GM12878 (cell line): ENCODE measurements at regions not wholly inside any gene's neighbourhood (a gene's known extent, or its start where the extent isn't known, plus 50 kb on each side); places are given as distances from the start of the nearest gene placed in this dataset.

Source experiments
- ATAC-seq: fragments of 200-7000 bp; cut with Tn5 transposase; 3 replicates; pipeline ENCODE4 v1.9.1; 2020; ENCODE audit warnings: mild to moderate bottlenecking, moderate library complexity
- BruUV-seq: library from RNA; stranded (reverse); fragments of 400-500 nt; replicated peaks from 2 replicates; lab custom pipeline; 2021; lab: Mats Ljungman, UMichigan
- CTCF ChIA-PET: fragments of 300-600 bp; sonication (Branson Sonifier 250); formaldehyde crosslinking; extraction: SDS; loops from one replicate; lab custom pipeline; 2021; ENCODE audit warnings: inconsistent platforms; lab: Yijun Ruan, JAX
- POLR2A ChIA-PET: fragments of 350-600 bp; formaldehyde crosslinking; extraction: SDS; loops from one replicate; lab custom pipeline; 2021; ENCODE audit warnings: inconsistent platforms; lab: Charles Lee
- RAD21 ChIA-PET: fragments of 300-600 bp; sonication (Branson Sonifier 250); formaldehyde crosslinking; loops from one replicate; lab custom pipeline; 2023; ENCODE audit warnings: antibody characterized with exemption; ENCODE audit not compliant: unreplicated experiment; lab: Charles Lee
- SMC1A ChIA-PET: fragments of 300-600 bp; sonication (Branson Sonifier 250); formaldehyde crosslinking; loops from one replicate; lab custom pipeline; 2023; ENCODE audit not compliant: unreplicated experiment, uncharacterized antibody; lab: Charles Lee
- DNase-seq: peaks from one replicate; pipeline ENCODE4 v3.0.0-alpha.2; 2011; ENCODE audit warnings: low read depth, low spot score
- FAIRE-seq: peaks from 3 replicates; lab custom pipeline; 2011; peaks lifted over from hg19 to GRCh38; lab: Jason Lieb, UNC
- H2AFZ ChIP-seq: 2 replicates; pipeline ENCODE4 v1.6.0; 2011; ENCODE audit warnings: low read depth, low read length, control low read depth; ENCODE audit not compliant: control insufficient read depth
- H3K27ac ChIP-seq: 2 replicates; pipeline ENCODE4 v1.5.1; 2011; ENCODE audit warnings: control low read depth; ENCODE audit not compliant: control insufficient read depth, insufficient read depth
- H3K27me3 ChIP-seq, 2 experiments: replicated peaks in 1 of 2; 2 replicates each; pipeline versions ENCODE4 v1.6.0 to v1.6.1; 2011; ENCODE audit warnings: low read length in 1 of 2; ENCODE audit not compliant: control insufficient read depth in 2 of 2, insufficient read depth in 2 of 2
- H3K36me3 ChIP-seq, 2 experiments: 2 replicates each; pipeline ENCODE4 v1.5.1; 2011; ENCODE audit warnings: low read length in 1 of 2; ENCODE audit not compliant: control insufficient read depth in 2 of 2, insufficient read depth in 2 of 2
- H3K4me1 ChIP-seq: 2 replicates; pipeline ENCODE4 v1.6.1; 2011; ENCODE audit warnings: mild to moderate bottlenecking, low read length, moderate library complexity, mixed read lengths; ENCODE audit not compliant: control insufficient read depth, insufficient read depth
- H3K4me2 ChIP-seq: 2 replicates; pipeline ENCODE4 v1.6.0; 2011; ENCODE audit warnings: control low read depth; ENCODE audit not compliant: control insufficient read depth, insufficient read depth
- H3K4me3 ChIP-seq: fragments of 200-600 bp; sonication (generic); 2 replicates; pipeline ENCODE4 v1.5.1; 2016
- H3K79me2 ChIP-seq: 2 replicates; pipeline ENCODE4 v1.6.0; 2011; ENCODE audit warnings: low read length; ENCODE audit not compliant: control insufficient read depth, insufficient read depth
- H3K9ac ChIP-seq: 2 replicates; pipeline ENCODE4 v1.8.0; 2011; ENCODE audit warnings: low read length, control low read depth, mixed read lengths; ENCODE audit not compliant: control insufficient read depth, insufficient read depth
- H3K9me3 ChIP-seq: replicated peaks from 3 replicates; pipeline ENCODE4 v1.5.1; 2011; ENCODE audit warnings: mild to moderate bottlenecking, low read length; ENCODE audit not compliant: control insufficient read depth, insufficient read depth
- H4K20me1 ChIP-seq: 2 replicates; pipeline ENCODE4 v1.6.0; 2011; ENCODE audit not compliant: control insufficient read depth, insufficient read depth
- HDGF ChIP-seq: fragments of 450-650 bp; IDR thresholded peaks from 2 replicates; pipeline ENCODE4 v1.6.1; 2016; ENCODE audit warnings: antibody characterized with exemption
- MEF2B ChIP-seq: fragments of 450-650 bp; IDR thresholded peaks from 2 replicates; pipeline ENCODE4 v1.6.1; 2018; ENCODE audit warnings: mild to moderate bottlenecking, moderate library complexity; ENCODE audit not compliant: partially characterized antibody, poor library complexity, severe bottlenecking
- NR2F1 ChIP-seq: fragments of 450-650 bp; conservative IDR thresholded peaks from 2 replicates; pipeline ENCODE4 v1.6.1; 2017; ENCODE audit warnings: mild to moderate bottlenecking
- PAX8 ChIP-seq: fragments of 450-650 bp; IDR thresholded peaks from 2 replicates; pipeline ENCODE4 v1.6.1; 2017; ENCODE audit warnings: mild to moderate bottlenecking, moderate library complexity
- RAD51 ChIP-seq: fragments of 450-650 bp; IDR thresholded peaks from 2 replicates; pipeline ENCODE4 v1.6.1; 2016; ENCODE audit warnings: moderate library complexity, mild to moderate bottlenecking, inconsistent platforms
- RFX5 ChIP-seq: IDR thresholded peaks from 2 replicates; pipeline ENCODE4 v1.6.1; 2011; ENCODE audit warnings: low read depth, low read length, improper control_type of control experiment
- SMAD1 ChIP-seq: fragments of 450-650 bp; IDR thresholded peaks from 2 replicates; pipeline ENCODE4 v1.6.1; 2018; ENCODE audit warnings: mild to moderate bottlenecking, low read depth; ENCODE audit not compliant: partially characterized antibody
- SUZ12 ChIP-seq: fragments of 200-600 bp; sonication (generic); IDR thresholded peaks from one replicate; pipeline ENCODE4 v1.6.1; 2018; ENCODE audit warnings: antibody characterized with exemption, mild to moderate bottlenecking; ENCODE audit not compliant: unreplicated experiment
- YY1 ChIP-seq: IDR thresholded peaks from 2 replicates; pipeline ENCODE4 v1.6.1; 2011; ENCODE audit warnings: low read depth, mild to moderate bottlenecking, low read length
- WGBS: methylation state at CpG from one replicate; pipeline ENCODE4 v1.1.6; 2016; ENCODE audit warnings: low lambda C conversion rate; ENCODE audit not compliant: insufficient replicate concordance, insufficient coverage; ENCODE audit errors: missing lambda C conversion rate; 5-methylcytosine and 5-hydroxymethylcytosine counted together
- in situ Hi-C: fragments of 300-500 bp; cut with MboI; formaldehyde crosslinking; loops from 9 replicates; pipeline ENCODE4 v1.14.3; 2018; ENCODE audit warnings: mixed read lengths
- intact Hi-C: fragments of 100-400 bp; cut with micrococcal nuclease; formaldehyde crosslinking; loops from one replicate; pipeline ENCODE4 v1.14.2; 2022; ENCODE audit not compliant: unreplicated experiment
- TF ChIP-seq, protein P1 (sequence below): fragments of 450-650 bp; IDR thresholded peaks from 2 replicates; pipeline ENCODE4 v1.6.1; 2014; ENCODE audit warnings: mild to moderate bottlenecking
- TF ChIP-seq, protein P2 (sequence below): fragments of 150-350 bp; IDR thresholded peaks from 2 replicates; pipeline ENCODE4 v1.6.1; 2014; ENCODE audit warnings: mild to moderate bottlenecking, low read depth, low read length
- TF ChIP-seq, protein P3 (sequence below): IDR thresholded peaks from 2 replicates; pipeline ENCODE4 v1.6.1; 2012; ENCODE audit warnings: low read length, inconsistent platforms
- TF ChIP-seq, protein P4 (sequence below): IDR thresholded peaks from 2 replicates; pipeline ENCODE4 v1.6.1; 2011; ENCODE audit warnings: low read depth, low read length, improper control_type of control experiment, borderline replicate concordance
- TF ChIP-seq, protein P5 (sequence below): fragments of 450-650 bp; IDR thresholded peaks from 2 replicates; pipeline ENCODE4 v1.6.1; 2016; ENCODE audit warnings: mild to moderate bottlenecking
- TF ChIP-seq, protein P6 (sequence below): IDR thresholded peaks from 2 replicates; pipeline ENCODE4 v1.6.1; 2011; ENCODE audit warnings: mild to moderate bottlenecking, low read depth, low read length, moderate library complexity; ENCODE audit not compliant: insufficient replicate concordance
- TF ChIP-seq, protein P7 (sequence below): IDR thresholded peaks from 2 replicates; pipeline ENCODE4 v1.6.1; 2011; ENCODE audit warnings: borderline replicate concordance, low read depth, mild to moderate bottlenecking, moderate library complexity, mixed read lengths, low read length; ENCODE audit not compliant: insufficient read depth; ENCODE audit errors: extremely low read length

DNA sequence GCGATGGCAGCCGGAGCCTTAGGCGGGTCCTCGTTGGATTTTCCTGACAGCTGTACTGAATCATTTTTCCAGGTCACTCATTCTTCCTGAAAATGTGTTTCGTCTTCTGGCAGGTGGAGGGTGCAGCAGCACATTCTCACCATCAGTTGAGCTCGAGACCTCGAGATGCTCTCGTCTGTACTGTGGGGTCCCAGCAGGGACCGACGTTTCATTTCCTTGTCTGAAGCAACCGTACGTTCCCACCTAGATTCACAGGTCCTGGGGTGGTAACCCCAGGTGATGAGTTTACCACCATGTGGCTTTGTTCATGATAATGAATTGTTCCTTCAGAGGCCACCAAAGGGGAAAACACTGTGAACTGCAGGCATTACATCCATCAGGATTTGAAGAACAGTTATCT, 298.5 kb upstream of the FOXK1 start:
- BruUV-seq = no TSS peak
- no peaks in the 10 kb centered on the region for H3K36me3 ChIP-seq
- ChIA-PET POLR2A (no interaction called here), RAD21 (no interaction called here), SMC1A (no interaction called here), CTCF (no interaction called here)
- ATAC-seq = no peak
- 59% methylated on average over 12 of the region's 12 CpGs for WGBS
- no peaks in the 10 kb centered on the region for H3K79me2 ChIP-seq
- DNase-seq = no peak
- H3K27me3 ChIP-seq = no peaks in the 10 kb centered on the region
- H3K4me3 ChIP-seq = no peak overlapping the region
- no peaks in the 10 kb centered on the region for H4K20me1 ChIP-seq
- H3K4me1 ChIP-seq = no peaks in the 10 kb centered on the region
- in situ Hi-C loops (no loop called here), intact Hi-C loops (no loop called here)
- no peaks in the 10 kb centered on the region; the same call in 2 of the 3 replicates for H3K9me3 ChIP-seq
- H2AFZ ChIP-seq = no peak overlapping the region
- FAIRE-seq = no peak
- no peak overlapping the region for H3K4me2 ChIP-seq
- no peak overlapping the region for H3K9ac ChIP-seq
- H3K27ac ChIP-seq = no peak overlapping the region
- no peak for TF ChIP-seq SUZ12
- no peak for TF ChIP-seq RFX5
- TF ChIP-seq, protein P1, sequence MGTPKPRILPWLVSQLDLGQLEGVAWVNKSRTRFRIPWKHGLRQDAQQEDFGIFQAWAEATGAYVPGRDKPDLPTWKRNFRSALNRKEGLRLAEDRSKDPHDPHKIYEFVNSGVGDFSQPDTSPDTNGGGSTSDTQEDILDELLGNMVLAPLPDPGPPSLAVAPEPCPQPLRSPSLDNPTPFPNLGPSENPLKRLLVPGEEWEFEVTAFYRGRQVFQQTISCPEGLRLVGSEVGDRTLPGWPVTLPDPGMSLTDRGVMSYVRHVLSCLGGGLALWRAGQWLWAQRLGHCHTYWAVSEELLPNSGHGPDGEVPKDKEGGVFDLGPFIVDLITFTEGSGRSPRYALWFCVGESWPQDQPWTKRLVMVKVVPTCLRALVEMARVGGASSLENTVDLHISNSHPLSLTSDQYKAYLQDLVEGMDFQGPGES = no peak
- no peak for TF ChIP-seq MEF2B
- TF ChIP-seq HDGF = no peak
- TF ChIP-seq, protein P2, sequence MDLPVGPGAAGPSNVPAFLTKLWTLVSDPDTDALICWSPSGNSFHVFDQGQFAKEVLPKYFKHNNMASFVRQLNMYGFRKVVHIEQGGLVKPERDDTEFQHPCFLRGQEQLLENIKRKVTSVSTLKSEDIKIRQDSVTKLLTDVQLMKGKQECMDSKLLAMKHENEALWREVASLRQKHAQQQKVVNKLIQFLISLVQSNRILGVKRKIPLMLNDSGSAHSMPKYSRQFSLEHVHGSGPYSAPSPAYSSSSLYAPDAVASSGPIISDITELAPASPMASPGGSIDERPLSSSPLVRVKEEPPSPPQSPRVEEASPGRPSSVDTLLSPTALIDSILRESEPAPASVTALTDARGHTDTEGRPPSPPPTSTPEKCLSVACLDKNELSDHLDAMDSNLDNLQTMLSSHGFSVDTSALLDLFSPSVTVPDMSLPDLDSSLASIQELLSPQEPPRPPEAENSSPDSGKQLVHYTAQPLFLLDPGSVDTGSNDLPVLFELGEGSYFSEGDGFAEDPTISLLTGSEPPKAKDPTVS = no peak
- TF ChIP-seq PAX8 = no peak
- TF ChIP-seq, protein P3, sequence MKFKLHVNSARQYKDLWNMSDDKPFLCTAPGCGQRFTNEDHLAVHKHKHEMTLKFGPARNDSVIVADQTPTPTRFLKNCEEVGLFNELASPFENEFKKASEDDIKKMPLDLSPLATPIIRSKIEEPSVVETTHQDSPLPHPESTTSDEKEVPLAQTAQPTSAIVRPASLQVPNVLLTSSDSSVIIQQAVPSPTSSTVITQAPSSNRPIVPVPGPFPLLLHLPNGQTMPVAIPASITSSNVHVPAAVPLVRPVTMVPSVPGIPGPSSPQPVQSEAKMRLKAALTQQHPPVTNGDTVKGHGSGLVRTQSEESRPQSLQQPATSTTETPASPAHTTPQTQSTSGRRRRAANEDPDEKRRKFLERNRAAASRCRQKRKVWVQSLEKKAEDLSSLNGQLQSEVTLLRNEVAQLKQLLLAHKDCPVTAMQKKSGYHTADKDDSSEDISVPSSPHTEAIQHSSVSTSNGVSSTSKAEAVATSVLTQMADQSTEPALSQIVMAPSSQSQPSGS = no peak
- no peak for TF ChIP-seq NR2F1
- TF ChIP-seq SMAD1 = no peak
- no peak for TF ChIP-seq YY1
- TF ChIP-seq, protein P4, sequence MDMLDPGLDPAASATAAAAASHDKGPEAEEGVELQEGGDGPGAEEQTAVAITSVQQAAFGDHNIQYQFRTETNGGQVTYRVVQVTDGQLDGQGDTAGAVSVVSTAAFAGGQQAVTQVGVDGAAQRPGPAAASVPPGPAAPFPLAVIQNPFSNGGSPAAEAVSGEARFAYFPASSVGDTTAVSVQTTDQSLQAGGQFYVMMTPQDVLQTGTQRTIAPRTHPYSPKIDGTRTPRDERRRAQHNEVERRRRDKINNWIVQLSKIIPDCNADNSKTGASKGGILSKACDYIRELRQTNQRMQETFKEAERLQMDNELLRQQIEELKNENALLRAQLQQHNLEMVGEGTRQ = no peak
- TF ChIP-seq, protein P5, sequence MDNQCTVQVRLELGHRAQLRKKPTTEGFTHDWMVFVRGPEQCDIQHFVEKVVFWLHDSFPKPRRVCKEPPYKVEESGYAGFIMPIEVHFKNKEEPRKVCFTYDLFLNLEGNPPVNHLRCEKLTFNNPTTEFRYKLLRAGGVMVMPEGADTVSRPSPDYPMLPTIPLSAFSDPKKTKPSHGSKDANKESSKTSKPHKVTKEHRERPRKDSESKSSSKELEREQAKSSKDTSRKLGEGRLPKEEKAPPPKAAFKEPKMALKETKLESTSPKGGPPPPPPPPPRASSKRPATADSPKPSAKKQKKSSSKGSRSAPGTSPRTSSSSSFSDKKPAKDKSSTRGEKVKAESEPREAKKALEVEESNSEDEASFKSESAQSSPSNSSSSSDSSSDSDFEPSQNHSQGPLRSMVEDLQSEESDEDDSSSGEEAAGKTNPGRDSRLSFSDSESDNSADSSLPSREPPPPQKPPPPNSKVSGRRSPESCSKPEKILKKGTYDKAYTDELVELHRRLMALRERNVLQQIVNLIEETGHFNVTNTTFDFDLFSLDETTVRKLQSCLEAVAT = no peak
- TF ChIP-seq, protein P6, sequence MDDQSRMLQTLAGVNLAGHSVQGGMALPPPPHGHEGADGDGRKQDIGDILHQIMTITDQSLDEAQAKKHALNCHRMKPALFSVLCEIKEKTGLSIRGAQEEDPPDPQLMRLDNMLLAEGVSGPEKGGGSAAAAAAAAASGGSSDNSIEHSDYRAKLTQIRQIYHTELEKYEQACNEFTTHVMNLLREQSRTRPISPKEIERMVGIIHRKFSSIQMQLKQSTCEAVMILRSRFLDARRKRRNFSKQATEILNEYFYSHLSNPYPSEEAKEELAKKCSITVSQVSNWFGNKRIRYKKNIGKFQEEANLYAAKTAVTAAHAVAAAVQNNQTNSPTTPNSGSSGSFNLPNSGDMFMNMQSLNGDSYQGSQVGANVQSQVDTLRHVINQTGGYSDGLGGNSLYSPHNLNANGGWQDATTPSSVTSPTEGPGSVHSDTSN = no peak
- TF ChIP-seq, protein P7, sequence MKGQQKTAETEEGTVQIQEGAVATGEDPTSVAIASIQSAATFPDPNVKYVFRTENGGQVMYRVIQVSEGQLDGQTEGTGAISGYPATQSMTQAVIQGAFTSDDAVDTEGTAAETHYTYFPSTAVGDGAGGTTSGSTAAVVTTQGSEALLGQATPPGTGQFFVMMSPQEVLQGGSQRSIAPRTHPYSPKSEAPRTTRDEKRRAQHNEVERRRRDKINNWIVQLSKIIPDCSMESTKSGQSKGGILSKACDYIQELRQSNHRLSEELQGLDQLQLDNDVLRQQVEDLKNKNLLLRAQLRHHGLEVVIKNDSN = no peak
- no peak for TF ChIP-seq RAD51
